A673 (cell line): ENCODE measurements at regions not wholly inside any gene's neighbourhood (a gene's known extent, or its start where the extent isn't known, plus 50 kb on each side); places are given as distances from the start of the nearest gene placed in this dataset.

Experiments used
- EZH2 ChIP-seq: fragments of 200-600 bp; sonication (generic); IDR thresholded peaks from 2 replicates; pipeline ENCODE4 v1.6.1; 2017; ENCODE audit warnings: borderline replicate concordance, low read depth, mild to moderate bottlenecking, mixed read lengths, antibody characterized with exemption, low read length; ENCODE audit not compliant: poor library complexity, severe bottlenecking
- TF ChIP-seq, protein P1 (sequence below): fragments of 300-800, 200-600 bp; sonication (generic); conservative IDR thresholded peaks from 2 replicates; pipeline ENCODE4 v1.5.1; 2017; ENCODE audit warnings: low read depth, mild to moderate bottlenecking, antibody characterized with exemption, low read length, moderate library complexity, mixed read lengths

DNA sequence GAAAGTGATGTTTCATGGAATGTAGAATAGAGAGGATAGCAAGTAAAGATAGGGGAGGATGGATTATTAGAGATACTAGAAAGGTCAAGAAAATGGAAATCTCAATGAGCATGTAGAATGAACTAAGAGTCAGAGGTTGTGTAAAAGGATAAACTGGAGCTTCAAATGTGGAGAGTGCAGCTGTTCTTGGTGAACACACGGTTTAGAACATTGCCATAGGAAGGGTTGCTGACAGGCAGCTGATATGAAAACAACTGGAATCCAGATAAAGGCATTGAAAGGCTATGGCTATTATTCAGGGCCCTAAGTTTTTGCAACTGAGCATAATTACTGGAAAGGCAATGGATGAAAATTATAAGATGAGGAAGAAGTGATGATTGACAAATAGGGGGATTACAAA lies 239.6 kb upstream of the VEGFC start:
- TF ChIP-seq, protein P1, sequence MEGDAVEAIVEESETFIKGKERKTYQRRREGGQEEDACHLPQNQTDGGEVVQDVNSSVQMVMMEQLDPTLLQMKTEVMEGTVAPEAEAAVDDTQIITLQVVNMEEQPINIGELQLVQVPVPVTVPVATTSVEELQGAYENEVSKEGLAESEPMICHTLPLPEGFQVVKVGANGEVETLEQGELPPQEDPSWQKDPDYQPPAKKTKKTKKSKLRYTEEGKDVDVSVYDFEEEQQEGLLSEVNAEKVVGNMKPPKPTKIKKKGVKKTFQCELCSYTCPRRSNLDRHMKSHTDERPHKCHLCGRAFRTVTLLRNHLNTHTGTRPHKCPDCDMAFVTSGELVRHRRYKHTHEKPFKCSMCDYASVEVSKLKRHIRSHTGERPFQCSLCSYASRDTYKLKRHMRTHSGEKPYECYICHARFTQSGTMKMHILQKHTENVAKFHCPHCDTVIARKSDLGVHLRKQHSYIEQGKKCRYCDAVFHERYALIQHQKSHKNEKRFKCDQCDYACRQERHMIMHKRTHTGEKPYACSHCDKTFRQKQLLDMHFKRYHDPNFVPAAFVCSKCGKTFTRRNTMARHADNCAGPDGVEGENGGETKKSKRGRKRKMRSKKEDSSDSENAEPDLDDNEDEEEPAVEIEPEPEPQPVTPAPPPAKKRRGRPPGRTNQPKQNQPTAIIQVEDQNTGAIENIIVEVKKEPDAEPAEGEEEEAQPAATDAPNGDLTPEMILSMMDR = no peak
- TF ChIP-seq EZH2 = no peak
